Uterus (tissue), 2 donors: ENCODE measurements at regions not wholly inside any gene's neighbourhood (a gene's known extent, or its start where the extent isn't known, plus 50 kb on each side); places are given as distances from the start of the nearest gene placed in this dataset.

Source experiments
- CTCF ChIP-seq, 4 experiments: fragments of 200-600 bp in 2 of 4; fragments of 450-650 bp in 2 of 4; sonication (generic) in 2 of 4; IDR thresholded peaks; one replicate each; pipeline ENCODE4 v1.5.1; 2016 to 2019; ENCODE audit warnings: antibody characterized with exemption in 4 of 4, mild to moderate bottlenecking in 2 of 4, moderate library complexity in 1 of 4
- POLR2A ChIP-seq, 2 donors: fragments of 450-650 bp; IDR thresholded peaks; one replicate each; pipeline ENCODE4 v1.6.1; 2016; ENCODE audit warnings: antibody characterized with exemption in 2 of 2, mild to moderate bottlenecking in 1 of 2, moderate library complexity in 1 of 2

DNA sequence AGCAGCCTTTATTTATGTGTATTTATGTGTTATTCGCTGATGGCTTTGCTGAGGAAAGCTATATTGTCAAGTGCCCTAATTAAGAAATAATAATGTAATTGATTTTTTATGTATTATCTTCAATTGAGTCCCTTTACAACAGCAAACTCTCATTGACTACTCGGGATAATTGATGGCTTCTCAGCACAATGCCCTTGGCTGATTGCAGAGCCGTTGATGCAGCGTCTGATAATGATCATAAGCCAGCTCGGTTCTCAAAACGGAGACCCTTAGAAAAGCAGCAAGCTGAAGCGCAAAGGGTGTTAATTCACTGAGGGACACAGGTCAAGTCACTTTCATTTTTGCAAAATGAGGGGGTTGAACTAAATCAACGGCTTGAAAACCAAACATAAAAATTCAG lies 357.1 kb upstream of the KCNH8 start:
- TF ChIP-seq CTCF (IDR thresholded peaks at IDR 0.05) (no peak), POLR2A (IDR thresholded peaks at IDR 0.05) (no peak)
